ENCODE measurements at regions not wholly inside any gene's neighbourhood (a gene's known extent, or its start where the extent isn't known, plus 50 kb on each side); places are given as distances from the start of the nearest gene placed in this dataset.
A peak's percentile ranks its signal among the peaks of the same experiment; 100 is the strongest.
"Not testable (repeated sequence)": the region's sequence is repeated elsewhere in the genome, so short reads cannot be mapped to it uniquely, and the experiment has no call there.

GRCh38 chr6:51159260-51159659, 340.6 kb downstream of the TFAP2B start:
- DNase-seq, result not testable (repeated sequence)

DNA sequence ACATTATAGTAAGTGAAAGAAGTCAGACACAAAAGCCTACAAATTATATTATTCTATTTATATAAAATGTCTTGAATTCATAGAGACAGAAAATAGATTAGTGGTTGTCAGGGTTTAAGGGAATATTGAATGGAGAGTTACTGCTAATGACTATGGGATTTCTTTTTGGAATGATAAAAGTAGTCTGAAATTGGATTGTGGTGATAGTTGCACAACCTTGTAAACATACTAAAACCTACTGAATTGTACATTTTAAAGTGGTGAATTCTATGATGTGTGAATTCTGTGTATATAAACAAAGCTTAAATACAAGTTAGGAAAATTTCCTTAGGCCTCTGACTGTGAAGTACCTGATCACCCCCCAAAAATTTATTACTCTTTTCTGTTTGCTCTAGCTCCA, 343.1 kb downstream of the TFAP2B start:
- no peak for DNase-seq

DNA sequence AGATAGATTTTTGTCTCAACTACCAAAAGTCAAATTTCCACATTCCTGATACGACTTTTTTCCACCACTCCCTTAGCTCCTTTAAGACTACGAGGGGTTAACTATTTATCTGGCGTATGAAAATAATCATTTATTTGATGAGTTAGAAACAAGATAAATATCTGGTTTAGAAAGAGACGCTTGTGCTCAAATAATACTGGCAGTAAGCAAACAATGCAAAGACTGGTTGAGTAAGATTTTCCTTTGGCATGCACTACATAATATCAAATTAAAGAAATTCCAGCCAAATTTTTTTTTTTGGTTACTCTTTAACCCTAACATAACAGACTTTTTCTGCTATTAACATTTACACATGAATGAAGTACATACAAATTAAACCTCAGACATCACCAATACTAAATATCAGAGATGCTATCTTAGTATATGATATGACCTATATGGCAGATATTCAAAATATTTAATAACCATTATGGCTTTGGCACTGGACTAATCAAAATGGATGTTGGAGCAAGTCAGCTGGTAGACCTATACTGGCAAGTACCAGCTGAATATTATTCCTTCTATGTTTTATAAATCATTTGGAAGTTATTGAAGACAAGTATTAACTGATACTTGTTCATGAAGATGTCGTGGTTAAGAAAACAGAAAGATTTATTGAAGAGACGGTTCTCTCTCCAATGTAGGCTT, 345.3 kb downstream of the TFAP2B start:
- no peak for DNase-seq

- no peak for DNase-seq
Observed at GRCh38 chr6:51166914-51167313, 348.2 kb downstream of the TFAP2B start.

DNA sequence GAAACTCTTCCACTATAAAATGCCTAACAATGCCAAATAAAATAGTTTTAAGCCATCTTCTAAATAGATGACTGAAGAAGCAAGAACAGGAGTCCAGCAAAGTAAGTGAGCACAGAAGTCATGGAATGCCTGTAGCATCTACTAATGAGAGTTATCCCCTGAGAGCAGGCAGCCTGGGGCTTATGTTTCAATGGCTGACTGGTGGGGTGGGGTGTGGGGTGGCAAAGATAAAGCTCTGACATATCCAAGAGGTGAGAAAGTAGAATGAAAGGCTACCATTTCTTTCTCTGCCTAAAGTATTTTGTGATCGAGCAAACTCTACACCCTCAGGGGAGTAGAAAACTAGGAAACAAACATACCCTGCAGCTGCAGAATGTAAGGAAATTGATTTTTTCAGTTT, 348.8 kb downstream of the TFAP2B start:
- no peak for DNase-seq

GRCh38 chr6:51182827-51183226, 364.2 kb downstream of the TFAP2B start:
- DNase-seq, result no peak

GRCh38 chr6:51184046-51184445, 365.4 kb downstream of the TFAP2B start:
- no peak for DNase-seq

- DNase-seq, result not testable (repeated sequence)
Observed at GRCh38 chr6:51193163-51193562, 374.5 kb downstream of the TFAP2B start.

DNA sequence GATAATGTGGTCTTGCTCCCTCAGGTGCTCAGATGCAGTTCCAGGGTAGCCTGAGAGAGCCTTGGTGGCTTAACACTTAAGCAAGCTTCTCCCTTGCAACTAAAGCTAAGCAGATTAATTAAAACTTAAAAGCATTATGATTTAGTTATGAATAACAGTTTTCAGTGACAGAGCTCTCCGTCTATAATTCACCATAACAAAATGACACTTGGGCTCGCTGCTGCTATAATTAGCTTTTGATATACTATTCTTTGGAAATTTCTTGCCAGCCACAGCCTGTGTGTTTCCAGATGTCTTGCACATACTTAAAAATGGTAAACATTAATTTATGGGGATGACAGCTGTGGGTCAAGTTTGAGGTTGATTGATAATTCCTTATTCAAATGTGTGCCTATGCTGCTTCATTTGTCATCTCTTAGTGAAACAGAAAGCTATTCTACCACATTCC, 380.5 kb downstream of the TFAP2B start:
- DNase-seq, result peak; percentile 8

- no peak for DNase-seq
Observed at GRCh38 chr6:51199733-51200260, 381.1 kb downstream of the TFAP2B start.

DNA sequence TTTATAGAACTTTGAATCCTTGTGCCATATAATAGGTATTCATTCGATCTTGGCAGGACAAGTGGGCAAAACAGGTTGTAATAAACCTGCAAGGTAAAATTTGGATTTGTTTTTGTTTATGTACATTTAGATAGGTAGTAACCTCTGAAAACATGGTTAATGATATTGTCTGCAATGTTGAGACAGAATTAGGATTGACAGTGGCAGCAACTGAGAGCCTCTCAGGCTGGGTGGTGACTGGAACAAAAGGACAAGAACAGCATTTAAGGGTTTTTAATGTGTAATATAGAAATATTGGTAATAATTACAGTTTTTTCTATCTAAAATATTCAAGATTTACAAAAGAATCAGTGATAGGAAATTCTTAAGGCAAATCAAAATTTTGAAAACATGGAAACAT, 382.0 kb downstream of the TFAP2B start:
- no peak for DNase-seq

DNA sequence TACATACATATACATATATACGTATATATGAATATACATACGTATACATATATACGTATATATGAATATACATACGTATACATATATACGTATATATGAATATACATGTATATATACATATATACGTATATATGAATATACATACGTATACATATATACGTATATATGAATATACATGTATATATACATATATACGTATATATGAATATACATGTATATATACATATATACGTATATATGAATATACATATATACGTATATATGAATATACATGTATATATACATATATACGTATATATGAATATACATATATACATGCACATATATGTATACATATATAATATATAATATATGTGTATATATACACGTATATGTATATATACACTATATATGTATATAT, 384.0 kb downstream of the TFAP2B start:
- DNase-seq, result not testable (repeated sequence)

GRCh38 chr6:51203504-51203903, 384.8 kb downstream of the TFAP2B start:
- no peak for DNase-seq

- not testable (repeated sequence) for DNase-seq
Observed at GRCh38 chr6:51206686-51207085, 388.0 kb downstream of the TFAP2B start.

DNA sequence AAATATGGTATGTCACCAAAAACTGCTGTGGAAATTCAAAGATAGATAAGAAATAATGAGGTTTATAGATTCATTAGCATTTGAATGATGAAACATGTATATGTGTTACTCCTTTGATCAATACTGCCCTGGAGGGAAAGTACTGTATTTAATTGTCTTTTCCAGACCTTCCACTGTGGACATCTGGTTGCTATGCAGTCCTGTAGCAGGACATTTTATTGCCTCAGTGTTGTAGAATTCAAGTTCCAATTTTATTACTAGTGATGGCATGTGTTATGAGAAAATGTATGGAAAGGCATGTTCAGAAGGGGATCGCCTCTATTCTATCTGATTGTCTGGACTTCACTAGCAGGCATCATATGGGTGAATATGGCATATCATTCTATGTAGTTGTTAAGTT, 391.0 kb downstream of the TFAP2B start:
- no peak for DNase-seq

- no peak for DNase-seq
Observed at GRCh38 chr6:51213811-51214210, 395.1 kb downstream of the TFAP2B start.

DNA sequence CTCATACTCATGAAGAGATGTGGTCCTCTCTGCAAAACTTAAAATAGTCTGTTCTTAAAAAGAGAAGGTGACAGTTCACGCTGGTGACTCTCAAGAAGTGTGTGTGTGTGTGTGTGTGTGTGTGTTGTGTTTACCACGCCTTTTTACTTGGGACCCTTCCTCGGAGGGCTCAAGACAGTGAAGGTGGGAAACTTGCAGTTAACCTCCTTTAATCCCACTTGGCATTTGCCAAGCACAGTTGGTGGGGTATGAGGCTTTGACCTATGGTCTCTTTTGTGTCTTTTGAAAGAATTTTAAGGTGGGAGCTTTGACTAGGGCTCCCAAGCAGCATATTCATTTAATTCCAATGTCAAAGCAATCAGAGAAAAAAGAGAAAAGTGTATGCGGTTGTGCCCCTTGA, 395.8 kb downstream of the TFAP2B start:
- DNase-seq, result no peak

DNA sequence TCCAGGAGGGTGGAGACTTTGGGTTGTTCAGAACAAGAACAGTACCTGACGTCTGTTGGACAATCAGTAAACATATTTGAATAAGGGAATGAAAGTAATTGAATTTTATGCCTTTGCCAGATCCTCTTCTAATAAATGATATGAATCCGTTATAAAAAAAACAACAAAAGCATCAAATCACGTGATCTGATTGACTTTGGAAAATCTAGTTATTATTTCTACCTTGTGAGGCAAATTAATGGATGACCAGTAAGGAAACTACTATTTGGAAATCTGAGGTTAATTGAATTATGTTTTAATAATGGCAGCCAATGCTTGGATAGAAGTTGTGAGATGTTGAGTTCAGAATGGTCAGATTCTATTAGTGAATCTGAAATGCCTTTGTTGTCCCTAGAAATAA, 399.5 kb downstream of the TFAP2B start:
- DNase-seq, result no peak

DNA sequence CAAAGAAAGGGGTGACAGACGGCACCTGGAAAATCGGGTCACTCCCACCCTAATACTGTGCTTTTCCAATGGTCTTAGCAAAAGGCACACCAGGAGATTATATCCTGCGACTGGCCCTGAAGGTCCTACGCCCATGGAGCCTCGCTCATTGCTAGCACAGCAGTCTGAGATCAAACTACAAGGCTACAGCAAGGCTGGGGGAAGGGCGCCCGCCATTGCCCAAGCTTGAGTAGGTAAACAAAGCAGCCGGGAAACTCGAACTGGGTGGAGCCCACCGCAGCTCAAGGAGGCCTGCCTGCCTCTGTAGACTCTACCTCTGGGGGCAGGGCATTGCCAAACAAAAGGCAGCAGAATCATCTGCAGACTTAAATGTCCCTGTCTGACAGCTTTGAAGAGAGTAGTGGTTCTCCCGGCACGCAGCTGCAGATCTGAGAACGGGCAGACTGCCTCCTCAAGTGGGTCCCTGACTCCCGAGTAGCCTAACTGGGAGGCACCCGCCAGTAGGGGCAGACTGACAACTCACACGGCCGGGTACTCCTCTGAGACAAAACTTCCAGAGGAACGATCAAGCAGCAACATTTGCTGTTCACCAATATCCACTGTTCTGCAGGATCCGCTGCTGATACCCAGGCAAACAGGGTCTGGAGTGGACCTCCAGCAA, 406.0 kb downstream of the TFAP2B start:
- not testable (repeated sequence) for DNase-seq

DNA sequence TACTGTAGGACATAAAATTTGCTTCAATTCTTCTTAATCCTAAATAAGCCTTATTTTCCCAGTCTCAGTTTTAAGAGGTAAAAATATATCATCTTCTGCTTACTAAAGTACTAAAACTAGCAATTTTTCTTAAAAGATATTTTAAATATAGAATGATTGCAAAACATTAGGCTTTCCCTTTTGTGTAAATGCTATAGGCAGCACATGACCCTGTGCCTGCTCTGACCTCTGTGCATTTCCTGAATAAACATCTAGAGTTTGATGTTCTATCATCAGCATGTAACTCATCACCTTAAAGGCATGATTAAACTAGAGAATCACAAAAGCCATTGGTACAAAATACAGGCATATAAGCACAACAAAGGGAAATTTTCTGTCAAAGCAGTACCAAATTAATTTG, 422.7 kb downstream of the TFAP2B start:
- DNase-seq, result no peak

DNA sequence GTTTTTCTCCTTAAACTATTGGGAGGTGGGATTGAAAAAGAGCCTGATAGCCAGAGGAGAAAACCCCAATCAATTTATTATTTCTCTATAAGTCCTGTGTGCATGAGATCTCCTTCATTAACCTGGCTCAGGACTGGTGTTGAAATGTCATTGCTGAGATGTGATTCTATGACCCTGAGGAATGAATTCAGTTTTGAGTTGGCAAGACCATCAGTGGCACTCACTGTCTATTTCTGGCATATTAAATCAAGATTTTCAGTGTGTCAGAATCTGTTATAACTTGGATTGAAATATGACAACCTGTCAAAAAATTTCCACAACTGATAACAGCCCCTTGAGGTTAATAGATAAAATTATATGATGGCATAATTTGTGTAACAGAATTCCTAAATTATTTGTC, 431.1 kb downstream of the TFAP2B start:
- no peak for DNase-seq

GRCh38 chr6:51250317-51250716, 431.6 kb downstream of the TFAP2B start:
- DNase-seq, result no peak

DNA sequence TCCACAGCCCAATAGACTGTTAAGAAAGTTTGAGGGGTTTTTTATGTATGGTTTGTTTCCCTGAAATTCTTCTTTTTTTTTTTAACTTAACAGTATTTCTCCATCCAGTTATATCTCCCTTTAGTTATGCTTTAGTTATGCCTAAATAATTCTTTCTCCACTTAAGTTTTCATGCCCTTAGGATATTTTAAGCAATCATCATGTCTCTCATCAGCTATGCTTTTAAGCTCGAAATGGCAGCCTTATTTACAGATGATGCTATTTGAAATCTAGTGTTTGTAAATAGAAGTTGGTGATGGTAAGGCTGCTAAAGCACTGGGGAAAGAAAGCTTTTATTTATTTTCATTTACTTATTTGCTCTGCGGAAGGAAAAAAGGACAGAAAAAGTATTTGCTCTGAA, 439.3 kb downstream of the TFAP2B start:
- no peak for DNase-seq

- DNase-seq, result no peak
Observed at GRCh38 chr6:51260003-51260402, 441.3 kb downstream of the TFAP2B start.

- DNase-seq, result no peak
Observed at GRCh38 chr6:51261691-51262090, 443.0 kb downstream of the TFAP2B start.
